HG03521 (cell line): ENCODE measurements at regions not wholly inside any gene's neighbourhood (a gene's known extent, or its start where the extent isn't known, plus 50 kb on each side); places are given as distances from the start of the nearest gene placed in this dataset.
"Not testable (repeated sequence)": the region's sequence is repeated elsewhere in the genome, so short reads cannot be mapped to it uniquely, and the experiment has no call there.

Experiments used
- ATAC-seq: cut with Tn5 transposase; IDR thresholded peaks from one replicate; pipeline ENCODE4 v1.9.1; 2021; ENCODE audit warnings: mild to moderate bottlenecking, moderate library complexity; ENCODE audit not compliant: unreplicated experiment

DNA sequence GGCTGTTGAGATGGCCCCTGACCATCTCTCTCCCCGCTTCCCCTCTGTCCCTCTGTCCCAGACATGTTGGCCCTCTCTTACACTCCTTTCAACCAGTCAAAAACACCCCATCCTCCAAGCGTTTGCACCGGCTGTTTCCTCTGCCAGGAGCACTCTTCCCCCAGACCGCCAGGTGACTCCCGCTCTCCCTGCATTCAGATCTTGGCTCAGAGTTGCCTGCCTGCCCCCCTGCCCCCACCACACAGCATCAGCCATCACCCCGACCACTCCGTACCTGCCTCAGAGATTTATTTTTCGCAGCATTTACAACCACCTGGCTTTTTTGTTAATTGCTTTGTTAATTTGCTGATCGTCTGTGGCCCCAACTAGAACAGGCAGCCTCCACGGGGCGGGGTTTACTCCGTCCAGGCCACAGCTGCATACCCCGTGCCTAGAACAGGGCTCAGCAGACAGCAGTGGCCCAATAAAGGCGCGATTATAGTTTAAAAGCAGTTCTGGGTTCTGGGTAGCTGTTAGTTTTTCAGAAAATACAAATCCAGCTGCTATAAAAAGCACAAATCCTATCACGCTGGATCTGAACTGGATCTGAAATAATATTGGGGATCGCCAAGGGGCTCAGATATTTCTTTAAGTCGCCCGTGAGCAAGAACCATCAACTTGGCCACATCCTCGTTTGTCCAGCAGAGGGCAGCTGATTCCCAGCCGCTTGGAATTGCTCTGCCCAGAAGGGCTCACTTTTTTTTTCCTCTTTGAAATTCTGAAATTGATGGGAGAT is 173.6 kb downstream of the IRF8 start:
- no peak for ATAC-seq

DNA sequence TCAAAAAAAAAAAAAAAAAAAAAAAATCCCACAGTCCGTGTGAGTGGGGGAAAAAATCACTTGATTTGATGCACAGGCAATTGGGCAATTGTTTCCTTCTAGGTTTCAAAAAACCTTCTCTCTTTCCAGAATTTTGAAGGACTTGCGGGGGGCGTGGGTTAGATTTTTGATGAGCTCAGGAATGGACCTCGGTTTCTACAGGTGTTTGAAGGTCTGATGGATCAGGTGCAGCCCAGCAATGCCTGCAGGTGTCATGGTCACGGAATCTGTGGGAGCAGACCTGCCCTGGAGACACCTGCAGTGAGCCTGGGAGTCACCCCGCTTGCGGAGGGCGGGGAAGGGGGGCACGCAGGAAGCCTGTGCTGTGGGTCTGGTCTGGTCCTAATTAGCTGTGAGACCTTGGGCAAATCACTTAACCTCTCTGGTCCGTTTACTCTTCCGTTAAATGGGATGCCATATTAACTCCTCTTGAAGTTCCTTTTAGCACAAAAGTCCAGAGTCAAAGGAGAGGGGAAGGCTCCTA is 174.2 kb downstream of the IRF8 start:
- no peak for ATAC-seq

- ATAC-seq: no peak
Observed at GRCh38 chr16:86073763-86074493, 175.0 kb downstream of the IRF8 start.

GRCh38 chr16:86074651-86075487 is 175.9 kb downstream of the IRF8 start:
- no peak for ATAC-seq

- no peak for ATAC-seq
Observed at GRCh38 chr16:86075488-86075785, 176.5 kb downstream of the IRF8 start.

DNA sequence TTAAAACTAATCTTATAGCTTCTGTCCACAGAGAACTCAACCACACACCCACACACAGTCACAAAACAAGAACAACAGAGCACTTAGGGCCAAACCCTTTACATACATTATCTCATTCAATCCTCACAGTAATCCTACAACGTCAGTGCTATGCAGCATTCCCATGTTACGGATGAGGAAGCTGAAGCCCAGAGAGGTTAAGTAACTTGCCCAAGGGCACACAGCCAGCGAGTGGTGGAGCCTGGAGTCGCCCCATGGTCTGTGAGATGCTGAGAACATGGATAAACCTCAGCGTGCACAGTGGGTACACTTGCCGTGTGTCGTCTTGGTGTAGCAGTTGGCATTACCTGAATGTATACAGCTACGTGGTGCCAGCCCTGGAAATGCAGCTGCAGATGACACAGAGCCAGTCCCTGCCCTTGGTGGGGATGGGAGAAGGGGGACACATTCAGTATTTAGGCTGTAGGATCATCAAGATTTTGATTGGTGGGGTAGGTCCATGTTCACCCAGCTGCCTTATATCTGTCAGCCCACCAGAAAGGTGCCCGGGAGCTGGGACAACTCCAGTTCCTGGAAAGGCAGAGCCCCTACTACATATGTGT is 177.0 kb downstream of the IRF8 start:
- no peak for ATAC-seq

- ATAC-seq: no peak
Observed at GRCh38 chr16:86076606-86077005, 177.6 kb downstream of the IRF8 start.

GRCh38 chr16:86077243-86077940 is 178.4 kb downstream of the IRF8 start:
- ATAC-seq: no peak

DNA sequence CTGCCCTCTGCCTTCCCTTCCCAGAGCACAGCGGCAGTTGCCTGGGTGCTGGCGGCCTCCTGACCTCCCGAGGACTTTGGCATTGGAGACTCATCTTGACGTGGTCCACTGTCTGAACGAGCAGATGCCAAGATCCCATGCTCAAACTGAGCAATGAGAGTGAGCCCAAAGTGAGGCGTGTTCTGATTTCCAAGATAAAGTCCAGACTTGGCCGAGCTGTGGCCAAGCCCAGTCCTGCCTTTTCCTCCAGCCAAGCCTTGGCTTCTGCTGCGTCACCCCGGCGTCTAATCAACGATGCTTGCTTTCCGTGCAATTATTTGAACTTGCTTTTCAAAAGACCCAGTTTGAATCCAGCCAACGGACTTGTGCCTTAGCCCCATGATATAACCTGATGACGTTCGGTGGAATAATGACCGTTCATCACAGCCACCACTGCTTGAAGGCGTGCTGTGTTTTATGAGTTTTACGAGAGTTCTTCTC is 179.2 kb downstream of the IRF8 start:
- no peak for ATAC-seq

GRCh38 chr16:86078711-86079110 is 179.7 kb downstream of the IRF8 start:
- ATAC-seq: not testable (repeated sequence)

- no peak for ATAC-seq
Observed at GRCh38 chr16:86079255-86079885, 180.4 kb downstream of the IRF8 start.

GRCh38 chr16:86080131-86080875 is 181.3 kb downstream of the IRF8 start:
- ATAC-seq: no peak

- ATAC-seq: no peak
Observed at GRCh38 chr16:86080982-86081381, 182.0 kb downstream of the IRF8 start.

DNA sequence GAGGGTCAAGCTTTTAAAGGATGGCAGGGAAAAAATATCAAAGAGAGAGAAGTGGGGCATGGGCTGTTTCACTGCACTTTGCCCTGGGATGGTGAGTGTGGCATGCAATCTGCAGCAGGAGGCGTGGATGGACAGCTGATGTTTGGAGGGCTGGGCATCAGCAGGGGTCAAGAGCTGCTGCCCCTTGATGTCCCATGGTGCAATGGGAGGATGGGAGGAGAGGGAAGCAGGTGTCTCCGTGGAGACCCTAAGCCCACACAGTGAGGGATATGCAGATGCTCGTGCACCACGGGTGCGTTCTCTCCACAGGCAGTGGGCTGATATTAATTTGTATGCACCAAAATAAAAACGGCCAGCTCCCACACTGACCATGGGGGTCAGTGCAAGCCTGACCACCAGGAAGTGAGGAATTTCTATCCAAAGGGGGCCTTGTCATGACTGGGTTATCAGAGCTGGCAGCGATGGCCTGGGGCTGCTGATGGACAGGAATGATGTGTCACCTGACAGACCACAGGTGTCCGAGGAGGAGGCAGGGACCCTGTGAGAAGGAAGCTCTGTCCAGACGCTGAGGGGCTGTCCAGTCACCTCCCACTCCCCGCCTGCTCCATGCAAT is 183.6 kb downstream of the IRF8 start:
- ATAC-seq: no peak

GRCh38 chr16:86083382-86084002 is 184.5 kb downstream of the IRF8 start:
- ATAC-seq: no peak

DNA sequence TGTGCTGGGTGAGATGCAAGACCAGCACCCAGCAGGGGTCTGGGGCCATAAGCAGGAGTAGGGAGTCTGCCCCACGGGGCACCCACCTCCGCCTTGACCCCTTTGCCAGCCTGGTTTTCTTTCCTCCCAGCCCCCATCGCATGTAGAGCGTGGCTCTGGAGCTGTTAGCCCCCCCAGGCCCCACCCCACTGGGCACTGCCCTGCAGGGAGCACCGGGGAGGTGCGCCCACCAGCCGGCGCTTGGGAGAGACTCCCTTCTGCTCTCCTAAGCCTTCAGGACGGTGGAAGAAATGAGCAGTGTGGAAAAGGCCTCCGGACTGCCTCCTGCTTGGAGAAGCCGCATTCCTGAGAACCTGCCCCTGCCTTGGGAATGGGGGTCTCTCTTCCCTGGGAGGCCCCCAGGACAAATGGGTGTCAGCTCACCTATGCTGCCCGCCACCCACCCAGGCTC is 186.2 kb downstream of the IRF8 start:
- ATAC-seq: no peak

DNA sequence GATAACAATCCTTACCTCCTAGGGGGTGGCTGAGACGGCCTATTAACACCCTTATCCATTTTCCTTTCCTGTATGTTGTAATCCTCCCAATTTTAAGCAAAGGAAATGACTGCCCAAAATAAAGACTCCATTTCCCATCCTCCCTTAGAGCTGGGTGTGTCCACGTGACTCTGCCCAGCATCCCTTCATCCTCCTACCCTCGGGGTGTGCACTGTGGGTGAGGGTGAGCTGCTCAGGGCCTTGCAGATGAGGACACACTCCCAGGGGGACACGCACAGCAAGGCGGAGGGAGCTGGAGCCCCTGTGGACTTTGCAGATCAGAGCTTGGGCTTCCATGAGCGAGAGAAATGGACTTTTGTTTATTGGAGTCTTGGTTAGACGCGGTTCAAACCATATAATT is 186.8 kb downstream of the IRF8 start:
- ATAC-seq: no peak

DNA sequence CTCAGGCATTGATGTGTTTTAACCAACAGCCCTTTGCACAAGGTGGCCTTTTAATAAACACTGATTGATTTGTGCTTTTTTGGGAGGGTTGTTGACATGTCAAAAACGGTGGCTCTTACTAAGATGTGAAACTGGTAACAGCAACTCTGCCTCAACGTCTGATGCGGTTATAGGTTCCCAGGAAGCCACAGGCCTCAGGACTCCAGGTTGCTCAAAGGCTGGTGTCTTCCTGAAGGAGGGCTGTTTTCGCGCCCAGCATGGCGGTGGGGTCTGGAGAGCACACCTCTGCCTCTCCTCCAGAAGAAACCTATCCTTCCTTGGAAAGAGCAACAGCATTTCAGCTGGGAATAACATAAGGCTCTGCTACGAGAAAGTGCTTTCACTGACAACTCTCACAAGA is 187.5 kb downstream of the IRF8 start:
- no peak for ATAC-seq
